T-helper 22 cell (primary cell): ENCODE measurements at regions not wholly inside any gene's neighbourhood (a gene's known extent, or its start where the extent isn't known, plus 50 kb on each side); places are given as distances from the start of the nearest gene placed in this dataset.

Experiments used
- DNase-seq: peaks from one replicate; pipeline ENCODE4 v3.0.0-alpha.2; 2020; ENCODE audit warnings: low read depth

- no peak for DNase-seq
These were observed 93.8 kb upstream of the SMNDC1 start for GRCh38 chr10:110398419-110399105.

DNA sequence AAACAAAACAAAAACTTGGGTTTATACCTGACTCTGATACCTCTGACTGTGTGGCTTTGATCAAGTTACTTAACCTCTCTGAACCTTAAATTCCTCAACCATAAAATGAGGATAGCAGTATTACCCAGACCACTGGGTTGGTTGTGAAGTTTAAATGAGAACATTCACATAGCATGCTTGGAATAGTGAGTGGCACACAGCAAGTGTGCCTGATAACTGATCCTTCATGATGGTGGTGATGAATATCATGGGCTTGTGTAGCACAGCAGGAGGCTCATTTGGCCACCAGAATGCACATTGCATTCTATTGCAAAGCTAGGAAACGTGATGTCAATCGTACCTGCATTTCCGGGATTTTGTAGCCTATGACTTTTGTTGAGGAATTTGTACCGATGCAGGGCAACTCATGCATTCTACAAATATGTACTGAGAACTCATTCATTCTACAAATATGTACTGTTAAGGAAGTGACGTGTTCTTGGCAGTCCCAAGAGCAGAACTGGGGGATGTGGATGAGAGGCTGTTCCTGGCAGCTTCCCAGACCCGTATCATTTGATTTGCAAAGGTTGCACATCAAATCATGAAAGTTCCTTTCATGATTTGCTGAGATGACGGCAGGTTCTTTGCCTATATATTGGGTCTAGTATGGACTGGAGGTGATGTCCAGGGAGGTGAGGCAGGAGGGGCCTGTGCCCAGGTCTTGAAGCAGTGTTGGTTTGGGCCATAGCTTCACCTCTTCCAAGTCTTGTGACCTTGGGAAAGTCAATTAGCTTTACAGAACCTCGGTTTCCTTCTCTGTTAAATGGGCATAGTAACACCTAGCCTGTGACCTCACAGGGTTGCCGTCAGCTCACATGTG is 94.6 kb upstream of the SMNDC1 start:
- DNase-seq: no peak

DNA sequence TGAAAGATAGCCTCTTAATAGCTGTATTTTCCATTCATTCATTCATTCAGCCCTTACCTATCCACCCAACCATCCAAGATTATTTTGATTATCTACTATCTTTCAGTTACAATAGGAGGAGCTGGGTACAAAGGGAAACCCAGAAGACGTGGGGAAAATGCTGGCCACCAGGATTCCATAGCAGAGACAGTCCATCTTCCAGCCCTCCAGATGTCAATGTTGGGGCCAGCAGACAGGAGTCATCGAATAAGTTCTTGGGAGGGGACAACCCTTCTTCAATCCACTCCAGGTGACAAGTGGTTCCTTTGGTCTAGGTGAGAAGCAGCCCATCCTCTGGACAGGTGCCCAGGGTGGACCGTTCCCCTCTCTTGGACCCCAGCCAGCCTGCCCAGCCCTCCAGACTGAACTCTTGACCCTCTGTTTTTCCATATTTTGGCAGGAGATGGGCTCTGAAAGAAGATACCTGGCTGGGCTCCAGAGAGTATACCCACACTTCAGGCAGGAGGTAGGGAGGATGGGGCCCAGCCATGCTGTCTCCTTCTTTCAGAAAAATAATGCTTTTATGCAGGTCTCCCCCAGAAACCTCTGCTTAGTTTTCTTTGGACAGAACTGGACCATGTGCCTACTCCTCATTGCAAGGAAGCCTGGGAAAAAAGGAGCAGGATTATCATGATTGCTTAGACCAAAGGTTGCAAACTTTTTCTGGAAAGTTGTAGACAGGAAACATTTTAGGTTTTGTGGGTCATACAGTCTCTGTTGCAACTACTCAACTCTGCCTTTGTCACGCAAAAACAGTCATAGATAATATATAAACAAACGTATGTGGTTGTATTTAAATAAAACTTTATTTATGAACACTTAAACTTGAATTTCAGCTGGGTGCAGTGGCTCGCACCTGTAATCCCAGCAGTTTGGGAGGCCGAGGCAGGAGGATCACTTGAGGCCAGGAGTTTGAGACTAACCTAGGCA is 95.5 kb upstream of the SMNDC1 start:
- DNase-seq: no peak

DNA sequence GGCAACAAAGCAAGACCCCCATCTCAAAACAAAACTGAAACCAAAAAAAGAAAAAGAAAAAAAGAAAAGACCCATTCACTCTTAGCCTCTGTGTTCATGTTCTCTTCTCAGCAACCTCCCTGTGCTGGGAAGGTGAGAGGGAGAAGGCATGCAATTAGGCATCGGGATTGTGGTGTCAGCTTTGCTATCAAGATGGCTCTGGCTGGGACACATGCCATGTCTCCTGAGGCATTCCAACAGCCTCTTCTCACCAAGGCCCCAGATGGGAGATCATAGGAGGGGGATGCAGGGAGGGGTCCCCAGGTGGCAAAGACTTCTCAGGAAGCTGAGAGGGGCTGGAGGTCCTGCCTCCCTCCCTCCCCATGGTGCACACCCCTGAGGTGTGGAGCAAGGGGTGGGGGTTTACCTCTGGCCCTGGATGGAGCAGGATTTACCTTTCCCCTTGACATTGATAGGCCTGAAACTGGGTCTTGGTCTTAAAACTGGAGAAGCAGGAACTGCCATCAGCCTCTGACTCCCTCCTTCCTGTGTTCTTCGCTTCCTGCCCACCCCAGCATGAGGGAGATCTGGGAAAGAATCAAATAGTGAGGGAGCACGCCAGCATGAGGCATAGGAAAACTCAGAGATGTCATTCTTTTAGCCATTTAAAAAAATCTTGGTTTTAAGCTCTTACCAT is 96.2 kb upstream of the DUSP5 start:
- no peak for DNase-seq

- DNase-seq: no peak
These were observed 95.7 kb upstream of the DUSP5 start for GRCh38 chr10:110402077-110402416.

GRCh38 chr10:110403593-110403992 is 94.1 kb upstream of the DUSP5 start:
- DNase-seq: no peak

GRCh38 chr10:110404413-110404812 is 93.3 kb upstream of the DUSP5 start:
- no peak for DNase-seq

- no peak for DNase-seq
These were observed 92.9 kb upstream of the DUSP5 start for GRCh38 chr10:110404825-110405224.

GRCh38 chr10:110405380-110405779 is 92.3 kb upstream of the DUSP5 start:
- DNase-seq: no peak

DNA sequence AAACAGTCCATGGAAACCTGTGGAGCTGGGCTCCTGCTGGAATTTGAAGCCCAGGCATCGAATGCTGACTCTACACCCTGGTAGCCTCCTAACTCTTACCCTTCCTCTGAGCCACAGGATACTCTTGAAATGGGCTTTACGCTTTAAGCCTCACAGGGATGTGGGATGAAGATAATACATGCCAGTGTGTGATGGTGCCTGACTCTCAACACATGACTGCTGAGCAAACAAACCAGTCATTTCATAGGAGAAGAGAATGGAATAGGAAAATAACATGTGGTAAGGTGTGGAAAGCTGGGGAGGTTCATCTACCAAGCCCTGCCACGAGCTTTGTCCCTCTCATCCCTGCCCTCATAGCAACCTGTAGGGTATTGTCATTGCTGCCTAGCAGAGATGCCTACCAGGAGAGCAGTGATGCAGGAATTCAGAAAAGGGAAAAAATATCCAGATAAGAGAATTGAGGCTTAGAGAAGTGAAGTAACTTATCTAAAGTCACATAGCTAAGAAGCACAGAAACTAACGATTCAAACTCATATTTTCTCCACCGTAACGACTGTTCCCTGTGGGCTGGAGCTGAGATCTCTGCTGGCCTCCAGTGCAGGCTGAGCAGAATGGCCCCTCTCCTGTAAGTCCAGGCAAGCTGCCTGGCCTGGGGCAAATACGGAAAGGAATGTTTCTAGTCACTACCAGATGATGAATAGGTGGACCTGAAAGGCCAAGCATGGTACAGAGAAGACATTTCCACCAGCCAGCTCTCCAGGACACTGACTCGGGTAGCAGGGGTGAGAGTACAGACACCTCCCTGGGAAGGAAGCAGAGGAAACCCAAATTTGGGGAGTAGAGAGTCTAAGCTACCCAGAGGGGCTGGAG is 90.2 kb upstream of the DUSP5 start:
- DNase-seq: no peak

DNA sequence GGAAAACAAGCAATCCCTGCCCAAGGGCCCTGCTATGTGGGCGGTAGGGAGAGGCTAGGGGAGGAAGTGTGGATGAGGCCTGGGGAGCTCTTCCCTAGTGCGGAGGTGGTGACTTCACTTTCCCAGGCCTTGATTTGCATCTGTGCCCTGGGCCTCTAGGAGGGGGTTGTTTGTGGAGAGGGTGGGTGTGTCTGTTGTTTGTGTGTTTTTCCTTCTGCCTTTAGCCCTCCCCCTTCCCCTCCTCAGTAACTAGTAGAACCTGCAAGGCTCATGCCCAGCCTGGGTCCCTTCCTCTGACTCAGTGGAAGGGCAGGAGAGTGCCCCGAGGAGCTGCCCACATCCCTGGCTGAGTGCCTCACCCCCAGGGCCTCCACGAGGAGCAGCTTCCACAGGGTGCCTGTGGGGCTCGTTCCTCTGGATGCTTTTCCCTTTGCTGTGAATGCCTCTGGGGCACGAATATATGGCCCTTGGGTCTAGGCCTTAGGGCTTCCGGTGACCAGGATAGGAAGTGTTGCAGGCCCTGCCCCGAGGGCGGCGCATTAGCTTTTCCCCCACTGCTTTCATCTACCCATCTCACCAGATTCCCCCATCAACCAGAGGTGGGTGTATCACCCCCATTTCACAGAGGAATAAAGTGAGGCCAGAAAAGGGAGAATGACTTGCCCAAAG is 89.4 kb upstream of the DUSP5 start:
- DNase-seq: no peak

DNA sequence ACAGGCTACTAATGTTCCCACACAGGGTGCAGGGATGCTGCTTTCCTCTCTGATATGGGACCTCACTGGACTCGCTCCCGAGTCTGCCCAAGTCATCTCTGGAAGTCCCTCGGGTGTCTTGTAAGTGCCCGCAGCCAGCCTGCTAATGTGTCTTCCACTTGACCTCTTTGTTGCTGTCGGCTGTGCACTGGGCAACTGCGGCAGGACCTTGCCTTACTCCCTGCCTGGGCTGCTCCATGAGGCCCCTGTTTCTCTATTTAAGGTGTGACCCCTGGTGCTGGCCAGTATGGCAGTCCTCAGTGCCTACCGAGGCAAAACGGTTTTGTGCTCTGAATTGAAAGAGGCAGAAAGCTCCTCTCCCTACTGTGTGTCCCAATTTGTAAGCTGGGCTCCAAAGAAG is 88.8 kb upstream of the DUSP5 start:
- no peak for DNase-seq

- no peak for DNase-seq
These were observed 88.2 kb upstream of the DUSP5 start for GRCh38 chr10:110409488-110409887.

DNA sequence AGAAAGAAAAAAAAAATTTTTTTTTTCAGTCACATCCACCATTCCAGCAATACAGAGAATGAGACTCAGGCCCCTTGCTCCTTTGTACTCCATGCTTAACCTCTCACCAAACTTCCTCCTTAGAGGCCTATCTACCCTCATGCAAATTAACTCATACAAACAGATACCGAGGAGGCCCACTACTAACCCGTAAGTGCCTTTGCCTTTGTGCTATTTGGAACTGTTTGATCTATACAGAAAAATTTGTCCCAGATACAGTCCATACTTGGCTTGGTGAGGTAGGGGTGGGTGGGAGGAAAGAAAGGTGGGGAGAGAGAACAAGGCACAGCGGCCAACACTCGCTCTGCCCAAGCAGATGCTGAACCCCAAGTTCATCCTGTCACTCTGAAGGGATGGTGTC is 87.8 kb upstream of the DUSP5 start:
- DNase-seq: no peak

DNA sequence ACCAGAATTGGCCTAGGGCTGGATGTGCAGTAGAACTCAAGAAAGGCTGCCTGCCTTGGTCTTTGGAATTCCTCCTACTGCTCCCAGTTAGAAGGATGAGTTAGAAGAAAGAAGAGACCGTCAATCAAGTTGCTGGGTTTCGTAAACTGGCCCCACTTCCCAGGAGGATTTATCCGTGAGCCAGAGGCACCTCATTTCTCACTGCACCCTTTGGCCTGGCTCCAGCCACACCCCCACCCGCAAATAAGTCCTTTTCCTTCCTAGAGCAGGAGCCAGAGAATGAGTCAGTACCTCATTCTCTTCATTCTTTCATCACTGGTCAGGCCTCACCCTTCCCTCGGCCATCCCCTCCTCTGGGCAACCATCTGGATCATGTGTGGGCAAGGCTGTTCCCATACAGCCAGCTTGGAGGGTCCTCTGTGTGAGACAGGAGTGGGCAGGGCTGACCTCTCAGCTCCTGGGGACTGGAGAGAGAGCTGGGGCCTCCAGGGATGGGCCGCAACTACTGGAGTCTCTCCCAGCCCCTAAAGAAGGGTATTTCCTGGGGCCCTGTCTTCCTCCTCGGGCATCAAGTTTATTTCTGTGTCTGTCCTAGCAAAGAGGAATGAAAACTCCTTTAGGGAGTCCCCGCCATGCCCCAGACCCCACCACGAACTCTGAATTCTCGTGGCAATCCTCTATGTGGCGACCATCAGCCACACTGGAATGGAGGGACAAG is 87.2 kb upstream of the DUSP5 start:
- DNase-seq: no peak

DNA sequence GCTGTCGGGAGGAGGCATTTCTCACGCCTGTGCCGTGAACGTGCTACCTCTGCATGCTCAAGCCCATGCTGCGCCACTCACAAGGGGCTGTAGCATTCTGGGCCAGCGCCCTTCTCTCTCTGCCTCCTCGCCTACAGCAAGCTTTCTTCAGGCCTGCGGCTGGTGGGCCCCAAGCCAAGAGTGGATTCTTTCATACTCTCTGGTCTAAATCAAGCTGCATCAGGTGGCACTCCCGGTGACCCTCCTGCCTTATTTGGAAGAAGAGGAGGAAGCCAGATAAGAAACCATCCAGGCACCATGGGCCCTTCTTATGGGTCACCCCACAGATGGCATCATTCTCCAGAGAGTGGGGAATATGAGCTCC is 86.7 kb upstream of the DUSP5 start:
- no peak for DNase-seq

GRCh38 chr10:110413049-110413783 is 84.5 kb upstream of the DUSP5 start:
- no peak for DNase-seq

- DNase-seq: no peak
These were observed 83.7 kb upstream of the DUSP5 start for GRCh38 chr10:110413903-110414547.
